Astrocyte (in vitro differentiated cells and primary cell): ENCODE measurements at regions not wholly inside any gene's neighbourhood (a gene's known extent, or its start where the extent isn't known, plus 50 kb on each side); places are given as distances from the start of the nearest gene placed in this dataset.

ENCODE experiments used
- DNase-seq: peaks from one replicate; pipeline ENCODE4 v3.0.0-alpha.2; 2010; ENCODE audit warnings: low read depth
- FAIRE-seq: peaks from 2 replicates; lab custom pipeline; 2011; peaks lifted over from hg19 to GRCh38; lab: Jason Lieb, UNC
- H2AFZ ChIP-seq: 2 replicates; pipeline ENCODE4 v1.6.0; 2012; ENCODE audit warnings: low read depth, low read length, inconsistent platforms
- H3K27ac ChIP-seq: 2 replicates; pipeline ENCODE4 v1.5.1; 2011; ENCODE audit warnings: low read depth, low read length, inconsistent platforms
- H3K27me3 ChIP-seq: 2 replicates; pipeline ENCODE4 v1.6.0; 2011; ENCODE audit warnings: low read length, inconsistent platforms; ENCODE audit not compliant: insufficient read depth
- H3K36me3 ChIP-seq: 2 replicates; pipeline ENCODE4 v1.5.1; 2011; ENCODE audit warnings: low read length, inconsistent platforms; ENCODE audit not compliant: insufficient read depth
- H3K4me1 ChIP-seq: 2 replicates; pipeline ENCODE4 v1.5.1; 2011; ENCODE audit warnings: low read length, inconsistent platforms; ENCODE audit not compliant: insufficient read depth
- H3K4me2 ChIP-seq: 2 replicates; pipeline ENCODE4 v1.6.0; 2012; ENCODE audit warnings: low read length, inconsistent platforms
- H3K4me3 ChIP-seq: 2 replicates; pipeline ENCODE4 v1.5.1; 2011; ENCODE audit warnings: low read depth, mild to moderate bottlenecking, low read length, inconsistent platforms; ENCODE audit not compliant: insufficient read depth
- H3K79me2 ChIP-seq: 2 replicates; pipeline ENCODE4 v1.6.0; 2012; ENCODE audit warnings: mild to moderate bottlenecking, low read length, inconsistent platforms; ENCODE audit not compliant: insufficient read depth
- H3K9ac ChIP-seq: 2 replicates; pipeline ENCODE4 v1.6.0; 2012; ENCODE audit warnings: mild to moderate bottlenecking, low read length, inconsistent platforms
- H3K9me3 ChIP-seq: 2 replicates; pipeline ENCODE4 v1.5.1; 2012; ENCODE audit warnings: low read depth, mild to moderate bottlenecking, low read length, inconsistent platforms; ENCODE audit not compliant: insufficient read depth
- H4K20me1 ChIP-seq: 2 replicates; pipeline ENCODE4 v1.6.0; 2012; ENCODE audit warnings: low read length, inconsistent platforms; ENCODE audit not compliant: insufficient read depth
- H3K27ac Mint-ChIP-seq: one replicate; pipeline ENCODE4 v1.8.0; 2021; ENCODE audit warnings: mild to moderate bottlenecking, mixed read lengths; ENCODE audit not compliant: unreplicated experiment
- H3K27me3 Mint-ChIP-seq: one replicate; pipeline ENCODE4 v1.8.0; 2021; ENCODE audit warnings: low read depth, mixed read lengths; ENCODE audit not compliant: unreplicated experiment
- H3K36me3 Mint-ChIP-seq: one replicate; pipeline ENCODE4 v1.8.0; 2021; ENCODE audit warnings: low read depth, mixed read lengths; ENCODE audit not compliant: unreplicated experiment
- H3K4me1 Mint-ChIP-seq: one replicate; pipeline ENCODE4 v1.8.0; 2021; ENCODE audit warnings: low read depth, mixed read lengths; ENCODE audit not compliant: unreplicated experiment
- H3K4me3 Mint-ChIP-seq: one replicate; pipeline ENCODE4 v1.8.0; 2021; ENCODE audit warnings: mild to moderate bottlenecking, moderate library complexity, mixed read lengths; ENCODE audit not compliant: unreplicated experiment
- H3K9me3 Mint-ChIP-seq: one replicate; pipeline ENCODE4 v1.8.0; 2021; ENCODE audit warnings: mild to moderate bottlenecking, mixed read lengths; ENCODE audit not compliant: unreplicated experiment
- EZH2 ChIP-seq: IDR thresholded peaks from 2 replicates; pipeline ENCODE4 v1.6.1; 2012; ENCODE audit warnings: mild to moderate bottlenecking, low read length, inconsistent platforms; ENCODE audit not compliant: insufficient read depth
- TF ChIP-seq, protein P1 (sequence below): IDR thresholded peaks from 2 replicates; pipeline ENCODE4 v1.5.1; 2011; ENCODE audit warnings: low read depth, mild to moderate bottlenecking, inconsistent platforms, low read length, moderate library complexity; ENCODE audit not compliant: insufficient read depth

GRCh38 chr5:77893225-77893860 lies 117.2 kb upstream of the TBCA start:
- no peak overlapping the region for H2AFZ ChIP-seq

DNA sequence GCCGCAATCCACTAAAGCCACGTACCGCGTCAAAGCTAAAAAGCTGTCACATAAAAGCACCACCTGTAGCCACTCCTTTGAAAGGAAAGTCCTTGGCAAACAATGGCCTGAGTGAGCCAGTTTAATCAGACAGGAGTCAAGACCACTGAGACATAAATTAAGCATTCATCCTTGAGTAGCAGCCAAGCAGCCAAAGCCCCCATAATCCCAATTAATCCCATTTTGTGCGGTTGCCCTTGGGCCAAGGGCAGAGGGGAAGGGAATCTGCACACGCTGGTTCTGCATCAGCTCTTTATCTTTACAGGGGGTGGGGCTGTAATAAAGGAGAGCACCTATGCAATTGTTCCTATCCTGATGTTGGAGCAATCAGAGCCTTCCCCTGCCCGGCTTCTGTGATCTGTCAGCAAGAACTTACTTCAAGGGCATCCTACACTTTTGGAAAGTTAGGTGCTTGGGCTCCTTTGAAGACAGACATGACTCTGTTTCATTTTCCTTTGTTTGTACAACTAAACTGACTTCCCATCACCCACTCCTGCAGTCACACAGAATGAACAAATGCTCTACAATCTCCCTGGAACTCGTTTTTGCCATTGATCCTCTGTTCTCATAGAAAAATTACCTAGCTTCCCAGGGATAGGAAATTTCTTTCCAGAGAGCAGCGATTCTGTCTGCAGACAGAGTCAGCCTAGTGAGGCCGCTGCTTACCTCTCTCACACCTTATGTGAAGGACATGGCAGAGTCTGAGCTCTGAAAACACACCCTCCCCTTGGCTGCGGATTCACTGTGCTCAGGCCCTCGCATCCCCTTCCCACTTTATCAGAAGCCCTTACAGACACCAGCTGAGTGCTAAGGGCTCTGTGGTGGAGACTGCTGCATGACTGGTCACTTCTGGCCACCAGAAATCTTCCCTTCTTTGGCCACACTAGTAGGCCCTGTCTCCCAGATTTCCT lies 116.2 kb upstream of the TBCA start:
- FAIRE-seq, result no peak
- H3K27ac ChIP-seq, result peak overlapping the region; percentile 82

More at GRCh38 chr5:77893225-77893860, 117.2 kb upstream of the TBCA start:
- no peaks in the 10 kb centered on the region for H3K36me3 ChIP-seq
- peak; percentile 97 for DNase-seq
- H3K4me1 ChIP-seq, result peaks cover 8% of the 10 kb centered on the region
- no peak for TF ChIP-seq EZH2
- TF ChIP-seq, protein P1, sequence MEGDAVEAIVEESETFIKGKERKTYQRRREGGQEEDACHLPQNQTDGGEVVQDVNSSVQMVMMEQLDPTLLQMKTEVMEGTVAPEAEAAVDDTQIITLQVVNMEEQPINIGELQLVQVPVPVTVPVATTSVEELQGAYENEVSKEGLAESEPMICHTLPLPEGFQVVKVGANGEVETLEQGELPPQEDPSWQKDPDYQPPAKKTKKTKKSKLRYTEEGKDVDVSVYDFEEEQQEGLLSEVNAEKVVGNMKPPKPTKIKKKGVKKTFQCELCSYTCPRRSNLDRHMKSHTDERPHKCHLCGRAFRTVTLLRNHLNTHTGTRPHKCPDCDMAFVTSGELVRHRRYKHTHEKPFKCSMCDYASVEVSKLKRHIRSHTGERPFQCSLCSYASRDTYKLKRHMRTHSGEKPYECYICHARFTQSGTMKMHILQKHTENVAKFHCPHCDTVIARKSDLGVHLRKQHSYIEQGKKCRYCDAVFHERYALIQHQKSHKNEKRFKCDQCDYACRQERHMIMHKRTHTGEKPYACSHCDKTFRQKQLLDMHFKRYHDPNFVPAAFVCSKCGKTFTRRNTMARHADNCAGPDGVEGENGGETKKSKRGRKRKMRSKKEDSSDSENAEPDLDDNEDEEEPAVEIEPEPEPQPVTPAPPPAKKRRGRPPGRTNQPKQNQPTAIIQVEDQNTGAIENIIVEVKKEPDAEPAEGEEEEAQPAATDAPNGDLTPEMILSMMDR, result no peak
- peak overlapping the region; percentile 82 for H3K27ac Mint-ChIP-seq
- H3K4me3 Mint-ChIP-seq, result no peak overlapping the region
- H3K36me3 Mint-ChIP-seq, result no peaks in the 10 kb centered on the region
- peak overlapping the region; percentile 28 for H3K9ac ChIP-seq
- H3K9me3 Mint-ChIP-seq, result no peaks in the 10 kb centered on the region
- peak overlapping the region; percentile 69 for H3K4me2 ChIP-seq
- FAIRE-seq, result peak; percentile 98
- H3K79me2 ChIP-seq, result no peaks in the 10 kb centered on the region
- H3K4me1 Mint-ChIP-seq, result peaks cover 16% of the 10 kb centered on the region
- H3K4me3 ChIP-seq, result peak overlapping the region; percentile 7
- no peaks in the 10 kb centered on the region for H3K27me3 Mint-ChIP-seq
- H3K9me3 ChIP-seq, result no peaks in the 10 kb centered on the region
- H3K27ac ChIP-seq, result peak overlapping the region; percentile 82
- H4K20me1 ChIP-seq, result no peaks in the 10 kb centered on the region
- no peaks in the 10 kb centered on the region for H3K27me3 ChIP-seq

More for the DNA sequence above, 116.2 kb upstream of the TBCA start:
- Histone ChIP-seq H3K4me3 (no peak overlapping the region), H4K20me1 (no peaks in the 10 kb centered on the region), H3K4me2 (no peak overlapping the region), H3K9me3 (no peaks in the 10 kb centered on the region), H3K79me2 (no peaks in the 10 kb centered on the region), H3K9ac (peak overlapping the region; percentile 28), H3K4me1 (peaks cover 8% of the 10 kb centered on the region), H3K27me3 (no peaks in the 10 kb centered on the region), H2AFZ (peak overlapping the region; percentile 56), H3K36me3 (no peaks in the 10 kb centered on the region)
- Mint-ChIP-seq H3K27ac (peak overlapping the region; percentile 82), H3K27me3 (no peaks in the 10 kb centered on the region), H3K4me3 (no peak overlapping the region), H3K4me1 (peaks cover 16% of the 10 kb centered on the region), H3K36me3 (no peaks in the 10 kb centered on the region), H3K9me3 (no peaks in the 10 kb centered on the region)
- TF ChIP-seq EZH2, result no peak
- TF ChIP-seq, protein P1, result no peak
- no peak for DNase-seq
